ENCODE measurements at regions not wholly inside any gene's neighbourhood (a gene's known extent, or its start where the extent isn't known, plus 50 kb on each side); places are given as distances from the start of the nearest gene placed in this dataset.

DNA sequence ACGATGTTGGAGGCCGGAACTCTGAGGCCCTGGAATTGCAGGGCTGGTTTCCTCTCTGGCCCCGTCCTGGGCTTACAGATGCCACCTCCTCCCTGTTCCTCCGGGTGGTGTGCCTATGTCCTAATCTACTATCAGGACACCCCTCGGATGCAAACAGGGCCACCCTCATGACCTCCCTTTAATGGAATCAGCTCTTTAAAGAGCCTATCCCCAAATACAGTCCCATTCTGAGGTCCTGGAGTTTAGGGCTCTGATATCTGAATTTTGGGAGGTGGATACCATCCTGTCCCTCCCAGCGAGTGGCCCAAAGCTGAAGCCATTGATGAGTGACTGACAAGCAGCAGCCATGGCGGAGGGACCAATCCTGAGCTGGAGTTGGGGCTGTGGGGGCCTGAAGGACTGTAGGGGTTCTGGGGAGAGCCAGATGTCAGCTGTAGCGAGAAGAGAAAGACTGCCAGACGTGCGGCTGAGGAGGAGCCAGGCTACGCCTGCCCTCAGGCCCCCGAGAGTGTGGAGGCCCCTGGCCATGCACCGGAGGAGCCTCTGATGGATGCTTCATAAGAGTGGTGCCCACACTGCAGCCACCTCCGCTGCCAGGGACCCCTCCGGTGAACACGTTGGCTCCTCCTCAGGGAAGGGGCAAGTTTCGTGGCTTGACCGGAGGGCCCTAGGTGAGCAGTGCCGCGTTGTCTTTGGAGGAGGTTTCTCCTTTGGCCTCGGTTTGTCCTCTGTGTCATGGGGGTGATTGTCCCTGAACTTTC, 100.2 kb downstream of the KIF26A start:
- TF ChIP-seq, protein P1, sequence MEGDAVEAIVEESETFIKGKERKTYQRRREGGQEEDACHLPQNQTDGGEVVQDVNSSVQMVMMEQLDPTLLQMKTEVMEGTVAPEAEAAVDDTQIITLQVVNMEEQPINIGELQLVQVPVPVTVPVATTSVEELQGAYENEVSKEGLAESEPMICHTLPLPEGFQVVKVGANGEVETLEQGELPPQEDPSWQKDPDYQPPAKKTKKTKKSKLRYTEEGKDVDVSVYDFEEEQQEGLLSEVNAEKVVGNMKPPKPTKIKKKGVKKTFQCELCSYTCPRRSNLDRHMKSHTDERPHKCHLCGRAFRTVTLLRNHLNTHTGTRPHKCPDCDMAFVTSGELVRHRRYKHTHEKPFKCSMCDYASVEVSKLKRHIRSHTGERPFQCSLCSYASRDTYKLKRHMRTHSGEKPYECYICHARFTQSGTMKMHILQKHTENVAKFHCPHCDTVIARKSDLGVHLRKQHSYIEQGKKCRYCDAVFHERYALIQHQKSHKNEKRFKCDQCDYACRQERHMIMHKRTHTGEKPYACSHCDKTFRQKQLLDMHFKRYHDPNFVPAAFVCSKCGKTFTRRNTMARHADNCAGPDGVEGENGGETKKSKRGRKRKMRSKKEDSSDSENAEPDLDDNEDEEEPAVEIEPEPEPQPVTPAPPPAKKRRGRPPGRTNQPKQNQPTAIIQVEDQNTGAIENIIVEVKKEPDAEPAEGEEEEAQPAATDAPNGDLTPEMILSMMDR (IDR thresholded peaks at IDR 0.05): no peak
- no peak for TF ChIP-seq POLR2A (IDR thresholded peaks at IDR 0.05)

Data from breast epithelium (tissue), 3 donors.